DLD1 (cell line): ENCODE measurements at regions not wholly inside any gene's neighbourhood (a gene's known extent, or its start where the extent isn't known, plus 50 kb on each side); places are given as distances from the start of the nearest gene placed in this dataset.

Source experiments
- in situ Hi-C: cut with HindIII; loops from 2 replicates; pipeline ENCODE4 v1.10.0; 2017; ENCODE audit warnings: low sequenced_read_pairs

GRCh38 chr5:164002628-164003027 is 497.2 kb downstream of the MAT2B start:
- in situ Hi-C loops: no loop called here

GRCh38 chr5:164005071-164005470 is 499.7 kb downstream of the MAT2B start:
- in situ Hi-C loops: no loop called here

- in situ Hi-C loops: no loop called here
Observed at GRCh38 chr5:164007064-164007463, 501.6 kb downstream of the MAT2B start.

GRCh38 chr5:164009621-164010020 is 504.2 kb downstream of the MAT2B start:
- in situ Hi-C loops: no loop called here

- in situ Hi-C loops: no loop called here
Observed at GRCh38 chr5:164010900-164011299, 505.5 kb downstream of the MAT2B start.

- in situ Hi-C loops: no loop called here
Observed at GRCh38 chr5:164012371-164012770, 507.0 kb downstream of the MAT2B start.

- in situ Hi-C loops: no loop called here
Observed at GRCh38 chr5:164013077-164013670, 507.8 kb downstream of the MAT2B start.

- in situ Hi-C loops: no loop called here
Observed at GRCh38 chr5:164020116-164020515, 514.7 kb downstream of the MAT2B start.

- in situ Hi-C loops: no loop called here
Observed at GRCh38 chr5:164027738-164028137, 522.3 kb downstream of the MAT2B start.

- in situ Hi-C loops: no loop called here
Observed at GRCh38 chr5:164038128-164038783, 532.8 kb downstream of the MAT2B start.

- in situ Hi-C loops: no loop called here
Observed at GRCh38 chr5:164041105-164041504, 535.7 kb downstream of the MAT2B start.

- in situ Hi-C loops: no loop called here
Observed at GRCh38 chr5:164048359-164048926, 543.0 kb downstream of the MAT2B start.

GRCh38 chr5:164051745-164052144 is 546.3 kb downstream of the MAT2B start:
- in situ Hi-C loops: no loop called here

- in situ Hi-C loops: no loop called here
Observed at GRCh38 chr5:164052536-164053093, 547.2 kb downstream of the MAT2B start.

GRCh38 chr5:164053123-164053522 is 547.7 kb downstream of the MAT2B start:
- in situ Hi-C loops: no loop called here

- in situ Hi-C loops: no loop called here
Observed at GRCh38 chr5:164054461-164054860, 549.0 kb downstream of the MAT2B start.

GRCh38 chr5:164057121-164057520 is 551.7 kb downstream of the MAT2B start:
- in situ Hi-C loops: no loop called here

GRCh38 chr5:164058621-164059020 is 553.2 kb downstream of the MAT2B start:
- in situ Hi-C loops: no loop called here

- in situ Hi-C loops: no loop called here
Observed at GRCh38 chr5:164059471-164059870, 554.1 kb downstream of the MAT2B start.

GRCh38 chr5:164060786-164061355 is 555.5 kb downstream of the MAT2B start:
- in situ Hi-C loops: no loop called here

GRCh38 chr5:164062304-164062703 is 556.9 kb downstream of the MAT2B start:
- in situ Hi-C loops: no loop called here

GRCh38 chr5:164065266-164065665 is 559.8 kb downstream of the MAT2B start:
- in situ Hi-C loops: no loop called here
